Activated CD8-positive, alpha-beta memory T cell treated with anti-CD3 and anti-CD28 coated beads, Interleukin-2, amount 50 U/mL, for 48 hours (primary cell): ENCODE measurements at regions not wholly inside any gene's neighbourhood (a gene's known extent, or its start where the extent isn't known, plus 50 kb on each side); places are given as distances from the start of the nearest gene placed in this dataset.

Source experiments
- DNase-seq: peaks from one replicate; pipeline ENCODE4 v3.0.0-alpha.2; 2020

- no peak for DNase-seq
Measured at GRCh38 chr11:69380451-69380901, 86.5 kb downstream of the MYEOV start.

- DNase-seq, result no peak
Measured at GRCh38 chr11:69380921-69381581, 87.1 kb downstream of the MYEOV start.

GRCh38 chr11:69381681-69382130 is 87.8 kb downstream of the MYEOV start:
- no peak for DNase-seq

GRCh38 chr11:69382131-69383128 is 88.5 kb downstream of the MYEOV start:
- DNase-seq, result no peak

GRCh38 chr11:69383372-69384250 is 89.7 kb downstream of the MYEOV start:
- no peak for DNase-seq

GRCh38 chr11:69384251-69385143 is 90.5 kb downstream of the MYEOV start:
- DNase-seq, result no peak

GRCh38 chr11:69385144-69385820 is 91.3 kb downstream of the MYEOV start:
- DNase-seq, result no peak

GRCh38 chr11:69385832-69386427 is 92.0 kb downstream of the MYEOV start:
- DNase-seq, result no peak

- DNase-seq, result peak; percentile 20
Measured at GRCh38 chr11:69386594-69387408, 92.8 kb downstream of the MYEOV start.

- DNase-seq, result no peak
Measured at GRCh38 chr11:69387409-69387885, 93.5 kb downstream of the MYEOV start.

- DNase-seq, result no peak
Measured at GRCh38 chr11:69388210-69388609, 93.3 kb upstream of the LINC01488 start.

GRCh38 chr11:69388661-69389060 is 92.8 kb upstream of the LINC01488 start:
- no peak for DNase-seq

- no peak for DNase-seq
Measured at GRCh38 chr11:69390561-69390960, 90.9 kb upstream of the LINC01488 start.

- DNase-seq, result no peak
Measured at GRCh38 chr11:69391192-69392103, 90.0 kb upstream of the LINC01488 start.

GRCh38 chr11:69392104-69392653 is 89.3 kb upstream of the LINC01488 start:
- DNase-seq, result no peak

GRCh38 chr11:69393178-69393832 is 88.2 kb upstream of the LINC01488 start:
- DNase-seq, result no peak

- no peak for DNase-seq
Measured at GRCh38 chr11:69393865-69394233, 87.6 kb upstream of the LINC01488 start.
